ENCODE measurements at regions not wholly inside any gene's neighbourhood (a gene's known extent, or its start where the extent isn't known, plus 50 kb on each side); places are given as distances from the start of the nearest gene placed in this dataset.

DNA sequence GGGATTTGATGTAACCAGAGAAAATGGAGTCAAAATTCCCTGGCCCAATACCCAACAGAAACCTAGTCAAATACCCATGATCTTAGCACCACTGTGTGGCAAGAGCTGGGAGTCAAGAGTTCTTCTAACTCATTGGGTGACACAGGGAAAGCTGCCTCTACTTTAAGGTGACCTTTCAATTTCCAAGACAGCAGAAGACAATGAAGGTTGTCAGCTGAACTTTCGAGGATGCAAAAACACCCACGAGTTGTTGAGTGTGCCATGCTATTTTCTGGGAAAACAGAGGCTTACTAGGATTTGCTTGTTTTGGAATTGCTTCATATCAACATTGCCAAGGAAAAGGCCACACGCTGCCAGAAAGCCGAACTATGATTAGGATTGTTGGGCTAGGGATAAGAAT, 61.6 kb upstream of the CYRIA start:
- no peaks in the 10 kb centered on the region for H3K36me3 Mint-ChIP-seq
- Histone ChIP-seq H3K9me3 (ENCODE audit: low read depth) (no peaks in the 10 kb centered on the region), H3K4me2 (no peak overlapping the region), H3F3A (ENCODE audit: low read depth) (no peaks in the 10 kb centered on the region), H4K20me1 (ENCODE audit: low read depth) (no peaks in the 10 kb centered on the region), H3K79me2 (ENCODE audit: low read depth) (no peaks in the 10 kb centered on the region), H2AFZ (replicated peaks) (no peak overlapping the region), H3K4me3 (no peak overlapping the region), H3K9ac (no peak overlapping the region), H3K36me3 (no peaks in the 10 kb centered on the region), H3K27ac (no peak overlapping the region), H3K4me1 (peaks cover 13% of the 10 kb centered on the region), H3K27me3 (no peaks in the 10 kb centered on the region)
- no peaks in the 10 kb centered on the region for H3K9me3 Mint-ChIP-seq
- peaks cover 7% of the 10 kb centered on the region for H3K4me1 Mint-ChIP-seq
- no peaks in the 10 kb centered on the region for H3K27me3 Mint-ChIP-seq (ENCODE audit: insufficient read depth, low read depth)
- no peak overlapping the region for H3K27ac Mint-ChIP-seq
- DNase-seq (ENCODE audit: low spot score) = no peak
- no peak overlapping the region for H3K4me3 Mint-ChIP-seq
- TF ChIP-seq, protein P1, sequence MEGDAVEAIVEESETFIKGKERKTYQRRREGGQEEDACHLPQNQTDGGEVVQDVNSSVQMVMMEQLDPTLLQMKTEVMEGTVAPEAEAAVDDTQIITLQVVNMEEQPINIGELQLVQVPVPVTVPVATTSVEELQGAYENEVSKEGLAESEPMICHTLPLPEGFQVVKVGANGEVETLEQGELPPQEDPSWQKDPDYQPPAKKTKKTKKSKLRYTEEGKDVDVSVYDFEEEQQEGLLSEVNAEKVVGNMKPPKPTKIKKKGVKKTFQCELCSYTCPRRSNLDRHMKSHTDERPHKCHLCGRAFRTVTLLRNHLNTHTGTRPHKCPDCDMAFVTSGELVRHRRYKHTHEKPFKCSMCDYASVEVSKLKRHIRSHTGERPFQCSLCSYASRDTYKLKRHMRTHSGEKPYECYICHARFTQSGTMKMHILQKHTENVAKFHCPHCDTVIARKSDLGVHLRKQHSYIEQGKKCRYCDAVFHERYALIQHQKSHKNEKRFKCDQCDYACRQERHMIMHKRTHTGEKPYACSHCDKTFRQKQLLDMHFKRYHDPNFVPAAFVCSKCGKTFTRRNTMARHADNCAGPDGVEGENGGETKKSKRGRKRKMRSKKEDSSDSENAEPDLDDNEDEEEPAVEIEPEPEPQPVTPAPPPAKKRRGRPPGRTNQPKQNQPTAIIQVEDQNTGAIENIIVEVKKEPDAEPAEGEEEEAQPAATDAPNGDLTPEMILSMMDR (IDR thresholded peaks at IDR 0.05) = no peak
- no peak for TF ChIP-seq EZH2 (IDR thresholded peaks at IDR 0.05)
- no peak for TF ChIP-seq EZH2phosphoT487 (IDR thresholded peaks at IDR 0.05)

DNA sequence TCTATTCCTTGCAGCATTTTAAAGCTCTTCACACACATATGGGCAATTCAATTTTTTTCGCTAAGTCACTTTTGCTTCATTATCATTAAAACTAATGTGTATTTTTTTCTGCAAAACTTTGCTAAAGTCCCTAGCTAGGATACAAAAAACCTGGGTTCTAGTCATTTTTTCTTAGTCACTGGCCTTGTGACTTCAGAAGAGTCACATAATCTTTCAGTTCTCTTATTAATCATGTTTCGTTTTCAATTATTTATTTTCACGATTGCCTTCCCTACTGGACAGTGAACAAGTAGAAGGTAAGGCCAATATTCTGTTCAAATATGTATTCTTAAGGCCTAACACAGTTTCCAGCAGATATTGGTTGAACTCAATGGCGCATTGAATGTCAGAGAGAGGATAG, 60.9 kb upstream of the CYRIA start:
- Mint-ChIP-seq H3K36me3 (no peaks in the 10 kb centered on the region), H3K4me3 (no peak overlapping the region), H3K27me3 (ENCODE audit: insufficient read depth, low read depth) (no peaks in the 10 kb centered on the region), H3K9me3 (no peaks in the 10 kb centered on the region), H3K27ac (no peak overlapping the region), H3K4me1 (peaks cover 7% of the 10 kb centered on the region)
- Histone ChIP-seq H3K9ac (no peak overlapping the region), H2AFZ (replicated peaks) (no peak overlapping the region), H3K4me2 (no peak overlapping the region), H3K9me3 (ENCODE audit: low read depth) (no peaks in the 10 kb centered on the region), H3K27me3 (no peaks in the 10 kb centered on the region), H3K36me3 (no peaks in the 10 kb centered on the region), H3K4me3 (no peak overlapping the region), H3K27ac (no peak overlapping the region), H3K4me1 (peaks cover 13% of the 10 kb centered on the region), H4K20me1 (ENCODE audit: low read depth) (no peaks in the 10 kb centered on the region), H3F3A (ENCODE audit: low read depth) (no peaks in the 10 kb centered on the region), H3K79me2 (ENCODE audit: low read depth) (no peaks in the 10 kb centered on the region)
- no peak for DNase-seq (ENCODE audit: low spot score)
- TF ChIP-seq, protein P1 (IDR thresholded peaks at IDR 0.05) = no peak
- TF ChIP-seq EZH2phosphoT487 (IDR thresholded peaks at IDR 0.05) = no peak
- TF ChIP-seq EZH2 (IDR thresholded peaks at IDR 0.05) = no peak

DNA sequence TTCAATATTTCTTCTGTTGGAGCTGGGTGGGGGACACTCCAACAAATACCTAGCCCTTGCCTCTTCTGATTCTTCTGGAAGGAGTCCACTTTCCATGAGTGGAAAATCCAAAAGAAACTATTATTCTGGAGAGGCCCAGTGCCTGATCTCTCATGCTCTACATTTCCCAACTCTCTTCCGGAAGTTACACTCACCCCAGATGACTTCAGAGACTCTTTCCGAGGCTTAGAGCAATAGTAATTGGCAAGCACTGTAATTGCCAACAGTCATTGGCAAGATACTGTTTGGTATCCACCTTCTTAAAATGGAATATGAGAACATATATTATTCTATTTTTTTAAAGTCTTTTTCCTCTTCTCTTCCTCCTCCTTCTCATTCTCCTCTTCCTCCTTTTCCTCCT, 60.5 kb upstream of the CYRIA start:
- no peaks in the 10 kb centered on the region for H3K9me3 Mint-ChIP-seq
- no peaks in the 10 kb centered on the region for H3F3A ChIP-seq (ENCODE audit: low read depth)
- H3K36me3 ChIP-seq = no peaks in the 10 kb centered on the region
- peaks cover 3% of the 10 kb centered on the region for H3K27me3 Mint-ChIP-seq (ENCODE audit: insufficient read depth, low read depth)
- TF ChIP-seq EZH2phosphoT487 (IDR thresholded peaks at IDR 0.05) (no peak), EZH2 (IDR thresholded peaks at IDR 0.05) (no peak)
- TF ChIP-seq, protein P1 (IDR thresholded peaks at IDR 0.05) = no peak
- H3K9ac ChIP-seq = no peak overlapping the region
- no peak overlapping the region for H2AFZ ChIP-seq (replicated peaks)
- H3K27ac ChIP-seq = no peak overlapping the region
- H4K20me1 ChIP-seq (ENCODE audit: low read depth) = no peaks in the 10 kb centered on the region
- H3K79me2 ChIP-seq (ENCODE audit: low read depth) = no peaks in the 10 kb centered on the region
- no peak overlapping the region for H3K27ac Mint-ChIP-seq
- H3K4me3 Mint-ChIP-seq = no peak overlapping the region
- H3K36me3 Mint-ChIP-seq = no peaks in the 10 kb centered on the region
- peaks cover 13% of the 10 kb centered on the region for H3K4me1 ChIP-seq
- peaks cover 7% of the 10 kb centered on the region for H3K4me1 Mint-ChIP-seq
- no peak overlapping the region for H3K4me2 ChIP-seq
- H3K4me3 ChIP-seq = no peak overlapping the region
- no peaks in the 10 kb centered on the region for H3K27me3 ChIP-seq
- no peaks in the 10 kb centered on the region for H3K9me3 ChIP-seq (ENCODE audit: low read depth)
- DNase-seq (ENCODE audit: low spot score) = no peak

Data from neural progenitor cell (in vitro differentiated cells).